K562 (cell line): ENCODE measurements at regions not wholly inside any gene's neighbourhood (a gene's known extent, or its start where the extent isn't known, plus 50 kb on each side); places are given as distances from the start of the nearest gene placed in this dataset.
A peak's percentile ranks its signal among the peaks of the same experiment; 100 is the strongest.

Source experiments
- ATAC-seq: fragments of 200-7000 bp; cut with Tn5 transposase; 3 replicates; pipeline ENCODE4 v1.9.1; 2020; ENCODE audit warnings: moderate library complexity
- BruUV-seq: library from RNA; stranded (reverse); fragments of 400-500 nt; replicated peaks from 2 replicates; lab custom pipeline; 2021; lab: Mats Ljungman, UMichigan
- CTCF ChIA-PET: fragments of 300-600 bp; formaldehyde crosslinking; extraction: SDS; loops from one replicate; lab custom pipeline; 2021; ENCODE audit warnings: low intra/inter-chr PET ratio; lab: Yijun Ruan, JAX
- POLR2A ChIA-PET: fragments of 300-600, 350-650 bp; sonication (Branson Sonifier 250); formaldehyde crosslinking; extraction: SDS; loops from one replicate; lab custom pipeline; 2021; ENCODE audit warnings: antibody characterized with exemption, inconsistent platforms; lab: Yijun Ruan, JAX
- DNase-seq, 4 experiments: peaks; one replicate each; pipeline versions ENCODE4 v3.0.0 to v3.0.0-alpha.2; 2011 to 2018; ENCODE audit warnings: low spot score in 3 of 4, mixed read lengths in 3 of 4; ENCODE audit errors: extremely low read depth in 1 of 4
- FAIRE-seq: peaks from 2 replicates; lab custom pipeline; 2011; peaks lifted over from hg19 to GRCh38; lab: Jason Lieb, UNC
- H2AFZ ChIP-seq: 2 replicates; pipeline ENCODE4 v1.6.0; 2011; ENCODE audit warnings: low read depth, low read length, control low read depth, inconsistent platforms
- H3K27ac ChIP-seq: fragments of 200-600 bp; 3 replicates; pipeline ENCODE4 v1.8.0; 2011; ENCODE audit warnings: low read depth, mild to moderate bottlenecking, control low read depth, inconsistent platforms, low read length, moderate library complexity, mixed read lengths; ENCODE audit errors: extremely low read depth
- H3K27me3 ChIP-seq, 2 experiments: fragments of 300-600 bp in 1 of 2; 2 replicates in 1 of 2; 3 replicates in 1 of 2; pipeline versions ENCODE4 v1.6.0 to v1.8.0; 2011; ENCODE audit warnings: inconsistent platforms in 2 of 2, low read length in 2 of 2, mild to moderate bottlenecking in 1 of 2, mixed read lengths in 1 of 2, moderate library complexity in 1 of 2; ENCODE audit not compliant: control insufficient read depth in 2 of 2, insufficient read depth in 2 of 2
- H3K36me3 ChIP-seq: fragments of 300-600 bp; 3 replicates; pipeline ENCODE4 v1.8.0; 2011; ENCODE audit warnings: mild to moderate bottlenecking, low read length, inconsistent platforms; ENCODE audit not compliant: control insufficient read depth, insufficient read depth
- H3K4me1 ChIP-seq, 2 experiments: fragments of 200-600 bp in 1 of 2; replicated peaks in 1 of 2; 2 replicates in 1 of 2; 3 replicates in 1 of 2; pipeline versions ENCODE4 v1.5.1 to v1.8.0; 2011; ENCODE audit warnings: inconsistent platforms in 2 of 2, low read length in 2 of 2, mild to moderate bottlenecking in 1 of 2, mixed read lengths in 1 of 2, moderate library complexity in 1 of 2; ENCODE audit not compliant: control insufficient read depth in 2 of 2, insufficient read depth in 2 of 2
- H3K4me2 ChIP-seq: 2 replicates; pipeline ENCODE4 v1.6.1; 2011; ENCODE audit warnings: low read length, control low read depth, inconsistent platforms, mixed read lengths; ENCODE audit not compliant: insufficient read depth
- H3K4me3 ChIP-seq: fragments of 200-600 bp; sonication (generic), shearing (Covaris generic); 2 replicates; pipeline ENCODE4 v1.5.1; 2016; ENCODE audit warnings: control low read depth, inconsistent platforms
- H3K79me2 ChIP-seq: fragments of 200-600 bp; 3 replicates; pipeline ENCODE4 v1.8.0; 2011; ENCODE audit warnings: low read length, inconsistent platforms; ENCODE audit not compliant: control insufficient read depth, insufficient read depth
- H3K9ac ChIP-seq, 2 experiments: 2 replicates each; pipeline versions ENCODE4 v1.6.0 to v1.6.1; 2011; ENCODE audit warnings: low read depth in 2 of 2, low read length in 2 of 2, control low read depth in 1 of 2, inconsistent platforms in 1 of 2, mild to moderate bottlenecking in 1 of 2, mixed read lengths in 1 of 2; ENCODE audit not compliant: insufficient read depth in 1 of 2
- H3K9me1 ChIP-seq: one replicate; pipeline ENCODE4 v1.6.0; 2011; ENCODE audit warnings: inconsistent platforms, mild to moderate bottlenecking, low read length, moderate library complexity; ENCODE audit not compliant: control insufficient read depth, insufficient read depth
- H3K9me3 ChIP-seq: replicated peaks from 2 replicates; pipeline ENCODE4 v1.5.1; 2011; ENCODE audit warnings: low read depth, low read length, inconsistent platforms; ENCODE audit not compliant: control insufficient read depth, insufficient read depth
- H4K20me1 ChIP-seq: replicated peaks from 2 replicates; pipeline ENCODE4 v1.6.1; 2011; ENCODE audit warnings: low read length, inconsistent platforms, mixed read lengths; ENCODE audit not compliant: control insufficient read depth, insufficient read depth
- CCNT2 ChIP-seq: IDR thresholded peaks from 2 replicates; pipeline ENCODE4 v1.6.1; 2011; ENCODE audit warnings: borderline replicate concordance, low read depth, mild to moderate bottlenecking, moderate library complexity, mixed read lengths, low read length; ENCODE audit not compliant: insufficient read length; ENCODE audit errors: extremely low read depth
- DPF2 ChIP-seq: fragments of 450-650 bp; IDR thresholded peaks from 2 replicates; pipeline ENCODE4 v1.6.1; 2016
- EP300 ChIP-seq: IDR thresholded peaks from 2 replicates; pipeline ENCODE4 v1.6.1; 2012; ENCODE audit warnings: low read length, improper control_type of control experiment
- GTF2A2 ChIP-seq: IDR thresholded peaks from 2 replicates; pipeline ENCODE4 v1.6.1; 2016; ENCODE audit warnings: mild to moderate bottlenecking, missing genetic modification characterization, missing compliant biosample characterization
- GTF2F1 ChIP-seq: IDR thresholded peaks from 2 replicates; pipeline ENCODE4 v1.6.1; 2011; ENCODE audit warnings: low read depth, low read length, improper control_type of control experiment
- KAT7 ChIP-seq: sonication (generic); formaldehyde crosslinking; IDR thresholded peaks from 2 replicates; pipeline ENCODE4 v1.8.0; 2022; ENCODE audit warnings: missing genetic modification reagents, mild to moderate bottlenecking, borderline replicate concordance
- NR4A1 ChIP-seq, 2 experiments: fragments of 250-450 bp in 1 of 2; fragments of 450-650 bp in 1 of 2; sonication (Bioruptor Pico) in 1 of 2; IDR thresholded peaks; 2 replicates each; pipeline versions ENCODE4 v1.4.0 to v1.6.1; 2016 to 2020; ENCODE audit warnings: mild to moderate bottlenecking in 2 of 2, missing compliant biosample characterization in 1 of 2, missing genetic modification characterization in 1 of 2, moderate library complexity in 1 of 2
- SMARCC2 ChIP-seq: fragments of 450-650 bp; IDR thresholded peaks from 2 replicates; pipeline ENCODE4 v1.6.1; 2017; ENCODE audit warnings: antibody characterized with exemption, moderate library complexity, mild to moderate bottlenecking, low read depth
- SOX6 ChIP-seq: fragments of 450-650 bp; IDR thresholded peaks from 2 replicates; pipeline ENCODE4 v1.6.1; 2014; ENCODE audit warnings: mild to moderate bottlenecking
- TRIM24 ChIP-seq, 2 experiments: fragments of 450-650 bp; IDR thresholded peaks; 2 replicates each; pipeline ENCODE4 v1.6.1; 2016
- ZBTB26 ChIP-seq: fragments of 450-650 bp; formaldehyde crosslinking; IDR thresholded peaks from 2 replicates; pipeline ENCODE4 v1.4.0; 2022; ENCODE audit warnings: missing genetic modification characterization
- ZC3H4 ChIP-seq: sonication (generic); formaldehyde crosslinking; IDR thresholded peaks from 2 replicates; pipeline ENCODE4 v1.9.0; 2021; ENCODE audit warnings: missing genetic modification reagents, borderline replicate concordance
- ZHX1 ChIP-seq: fragments of 150-350 bp; conservative IDR thresholded peaks from 2 replicates; pipeline ENCODE4 v1.6.1; 2014; ENCODE audit warnings: low read length
- ZNF75A ChIP-seq: fragments of 450-650 bp; formaldehyde crosslinking; IDR thresholded peaks from 2 replicates; pipeline ENCODE4 v1.4.0; 2020; ENCODE audit warnings: mild to moderate bottlenecking
- WGBS: fragments of 100-300 bp; shearing (Covaris generic); methylation state at CpG from one replicate; pipeline ENCODE4 v1.1.6; 2016; ENCODE audit warnings: low coverage, mixed read lengths; ENCODE audit not compliant: insufficient coverage; ENCODE audit errors: missing lambda C conversion rate; 5-methylcytosine and 5-hydroxymethylcytosine counted together
- in situ Hi-C: fragments of 300-500 bp; cut with MboI; formaldehyde crosslinking; loops from 4 replicates; pipeline ENCODE4 v1.15.0; 2018; ENCODE audit warnings: inconsistent platforms, mixed read lengths
- intact Hi-C: fragments of 100-400 bp; cut with micrococcal nuclease; formaldehyde crosslinking; loops from 2 replicates; pipeline ENCODE4 v1.14.2; 2022
- TF ChIP-seq, protein P1 (sequence below): sonication (generic); formaldehyde crosslinking; IDR thresholded peaks from 2 replicates; pipeline ENCODE4 v1.8.0; 2022; ENCODE audit warnings: missing genetic modification reagents, mild to moderate bottlenecking, borderline replicate concordance
- TF ChIP-seq, protein P2 (sequence below): fragments of 450-650 bp; IDR thresholded peaks from 2 replicates; pipeline ENCODE4 v1.6.1; 2018; ENCODE audit warnings: mild to moderate bottlenecking, low read depth; ENCODE audit not compliant: partially characterized antibody

- BruUV-seq = no TSS peak
- Histone ChIP-seq H4K20me1 (no peaks in the 10 kb centered on the region), H3K27me3 (peaks cover 6 to 7% of the 10 kb centered on the region in 2 experiments; a peak in 3 of 5 replicates), H3K79me2 (no peaks in the 10 kb centered on the region), H3K9me1 (no peaks in the 10 kb centered on the region), H3K9me3 (no peaks in the 10 kb centered on the region), H3K36me3 (no peaks in the 10 kb centered on the region), H3K4me3 (no peak overlapping the region), H3K9ac (no peak overlapping the region), H3K27ac (no peak overlapping the region), H3K4me2 (no peak overlapping the region), H3K4me1 (no peaks in the 10 kb centered on the region; a peak in 1 of 5 replicates), H2AFZ (no peak overlapping the region)
- WGBS = under 1% methylated on average over 7 of the region's 7 CpGs
- intact Hi-C loops = no loop called here
- DNase-seq (peak in 1 of 4 experiments; percentile 36), ATAC-seq (peak; percentile 54; the same call in 2 of the 3 replicates), FAIRE-seq (no peak)
- ChIA-PET CTCF (no interaction called here), POLR2A (no interaction called here)
- in situ Hi-C loops = no loop called here
- no peak for TF ChIP-seq ZNF75A (CRISPR knock-in tag)
- TF ChIP-seq, protein P1, sequence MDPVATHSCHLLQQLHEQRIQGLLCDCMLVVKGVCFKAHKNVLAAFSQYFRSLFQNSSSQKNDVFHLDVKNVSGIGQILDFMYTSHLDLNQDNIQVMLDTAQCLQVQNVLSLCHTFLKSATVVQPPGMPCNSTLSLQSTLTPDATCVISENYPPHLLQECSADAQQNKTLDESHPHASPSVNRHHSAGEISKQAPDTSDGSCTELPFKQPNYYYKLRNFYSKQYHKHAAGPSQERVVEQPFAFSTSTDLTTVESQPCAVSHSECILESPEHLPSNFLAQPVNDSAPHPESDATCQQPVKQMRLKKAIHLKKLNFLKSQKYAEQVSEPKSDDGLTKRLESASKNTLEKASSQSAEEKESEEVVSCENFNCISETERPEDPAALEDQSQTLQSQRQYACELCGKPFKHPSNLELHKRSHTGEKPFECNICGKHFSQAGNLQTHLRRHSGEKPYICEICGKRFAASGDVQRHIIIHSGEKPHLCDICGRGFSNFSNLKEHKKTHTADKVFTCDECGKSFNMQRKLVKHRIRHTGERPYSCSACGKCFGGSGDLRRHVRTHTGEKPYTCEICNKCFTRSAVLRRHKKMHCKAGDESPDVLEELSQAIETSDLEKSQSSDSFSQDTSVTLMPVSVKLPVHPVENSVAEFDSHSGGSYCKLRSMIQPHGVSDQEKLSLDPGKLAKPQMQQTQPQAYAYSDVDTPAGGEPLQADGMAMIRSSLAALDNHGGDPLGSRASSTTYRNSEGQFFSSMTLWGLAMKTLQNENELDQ (CRISPR knock-in tag) = no peak
- TF ChIP-seq TRIM24 (IDR thresholded peaks at IDR 0.05) = peak in 1 of 2 experiments; percentile 47; a peak in 2 of 4 replicates
- TF ChIP-seq GTF2A2 (tag) = no peak
- peak; percentile 42 for TF ChIP-seq EP300
- no peak for TF ChIP-seq NR4A1 (CRISPR knock-in tag; IDR thresholded peaks at IDR 0.05)
- TF ChIP-seq NR4A1 (tag; IDR thresholded peaks at IDR 0.05) = no peak
- TF ChIP-seq, protein P2, sequence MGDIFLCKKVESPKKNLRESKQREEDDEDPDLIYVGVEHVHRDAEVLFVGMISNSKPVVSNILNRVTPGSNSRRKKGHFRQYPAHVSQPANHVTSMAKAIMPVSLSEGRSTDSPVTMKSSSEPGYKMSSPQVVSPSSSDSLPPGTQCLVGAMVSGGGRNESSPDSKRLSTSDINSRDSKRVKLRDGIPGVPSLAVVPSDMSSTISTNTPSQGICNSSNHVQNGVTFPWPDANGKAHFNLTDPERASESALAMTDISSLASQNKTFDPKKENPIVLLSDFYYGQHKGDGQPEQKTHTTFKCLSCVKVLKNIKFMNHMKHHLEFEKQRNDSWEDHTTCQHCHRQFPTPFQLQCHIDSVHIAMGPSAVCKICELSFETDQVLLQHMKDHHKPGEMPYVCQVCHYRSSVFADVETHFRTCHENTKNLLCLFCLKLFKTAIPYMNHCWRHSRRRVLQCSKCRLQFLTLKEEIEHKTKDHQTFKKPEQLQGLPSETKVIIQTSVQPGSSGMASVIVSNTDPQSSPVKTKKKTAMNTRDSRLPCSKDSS = no peak
- TF ChIP-seq GTF2F1 = no peak
- peak; percentile 70 for TF ChIP-seq SOX6
- 0 out of 2 replicates have a peak, but pooled peaks have one; percentile 29 for TF ChIP-seq DPF2
- TF ChIP-seq SMARCC2 = no peak
- TF ChIP-seq ZHX1 = no peak
- no peak for TF ChIP-seq ZC3H4
- TF ChIP-seq KAT7 (CRISPR knock-in tag) = no peak
- no peak for TF ChIP-seq ZBTB26 (CRISPR knock-in tag)
- TF ChIP-seq CCNT2 = no peak
These were observed 305.3 kb upstream of the NOCT start for GRCh38 chr4:138710297-138710696.
